Gastroesophageal sphincter (tissue), 3 donors: ENCODE measurements at regions not wholly inside any gene's neighbourhood (a gene's known extent, or its start where the extent isn't known, plus 50 kb on each side); places are given as distances from the start of the nearest gene placed in this dataset.

Source experiments
- EP300 ChIP-seq: sonication (generic); formaldehyde crosslinking; IDR thresholded peaks from one replicate; pipeline ENCODE4 v1.6.1; 2017; ENCODE audit warnings: antibody characterized with exemption, mild to moderate bottlenecking
- POLR2A ChIP-seq, 2 donors: fragments of 450-650 bp; IDR thresholded peaks; one replicate each; pipeline ENCODE4 v1.6.1; 2017; ENCODE audit warnings: antibody characterized with exemption in 2 of 2, mild to moderate bottlenecking in 2 of 2, moderate library complexity in 1 of 2
- POLR2AphosphoS5 ChIP-seq: sonication (generic); formaldehyde crosslinking; IDR thresholded peaks from one replicate; pipeline ENCODE4 v1.6.1; 2017; ENCODE audit warnings: antibody characterized with exemption
- TF ChIP-seq, protein P1 (sequence below), 4 experiments: fragments of 200-600 bp in 2 of 4; fragments of 450-650 bp in 2 of 4; sonication (generic) in 1 of 4; IDR thresholded peaks; one replicate each; pipeline ENCODE4 v1.5.1; 2017 to 2019; ENCODE audit warnings: antibody characterized with exemption in 4 of 4, mild to moderate bottlenecking in 2 of 4, moderate library complexity in 2 of 4

DNA sequence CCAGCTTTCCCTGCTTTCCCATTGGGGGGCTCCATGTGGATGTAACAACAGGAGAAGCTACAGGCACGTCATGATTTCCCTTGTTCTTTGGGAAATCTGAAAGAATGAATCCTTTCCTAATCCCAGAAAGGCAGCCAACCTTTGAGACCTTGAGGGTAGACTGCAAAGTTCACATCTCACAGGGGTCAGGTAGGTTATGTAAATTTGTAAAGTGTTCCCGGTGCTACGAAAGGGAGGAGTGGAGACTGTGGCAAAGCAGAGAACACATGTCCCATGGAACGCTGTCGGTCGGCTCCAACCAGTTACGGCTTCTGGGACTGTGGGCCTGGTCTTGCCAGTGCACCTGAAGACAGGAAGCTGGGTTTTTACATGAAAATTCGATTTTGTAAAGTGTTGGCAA is 85.1 kb downstream of the RSPH3 start:
- TF ChIP-seq, protein P1, sequence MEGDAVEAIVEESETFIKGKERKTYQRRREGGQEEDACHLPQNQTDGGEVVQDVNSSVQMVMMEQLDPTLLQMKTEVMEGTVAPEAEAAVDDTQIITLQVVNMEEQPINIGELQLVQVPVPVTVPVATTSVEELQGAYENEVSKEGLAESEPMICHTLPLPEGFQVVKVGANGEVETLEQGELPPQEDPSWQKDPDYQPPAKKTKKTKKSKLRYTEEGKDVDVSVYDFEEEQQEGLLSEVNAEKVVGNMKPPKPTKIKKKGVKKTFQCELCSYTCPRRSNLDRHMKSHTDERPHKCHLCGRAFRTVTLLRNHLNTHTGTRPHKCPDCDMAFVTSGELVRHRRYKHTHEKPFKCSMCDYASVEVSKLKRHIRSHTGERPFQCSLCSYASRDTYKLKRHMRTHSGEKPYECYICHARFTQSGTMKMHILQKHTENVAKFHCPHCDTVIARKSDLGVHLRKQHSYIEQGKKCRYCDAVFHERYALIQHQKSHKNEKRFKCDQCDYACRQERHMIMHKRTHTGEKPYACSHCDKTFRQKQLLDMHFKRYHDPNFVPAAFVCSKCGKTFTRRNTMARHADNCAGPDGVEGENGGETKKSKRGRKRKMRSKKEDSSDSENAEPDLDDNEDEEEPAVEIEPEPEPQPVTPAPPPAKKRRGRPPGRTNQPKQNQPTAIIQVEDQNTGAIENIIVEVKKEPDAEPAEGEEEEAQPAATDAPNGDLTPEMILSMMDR (IDR thresholded peaks at IDR 0.05) = no peak
- TF ChIP-seq EP300 = no peak
- no peak for TF ChIP-seq POLR2AphosphoS5
- no peak for TF ChIP-seq POLR2A (IDR thresholded peaks at IDR 0.05)
